HepG2 (cell line): ENCODE measurements at regions not wholly inside any gene's neighbourhood (a gene's known extent, or its start where the extent isn't known, plus 50 kb on each side); places are given as distances from the start of the nearest gene placed in this dataset.

Source experiments
- ATAC-seq: fragments of 200-7000 bp; cut with Tn5 transposase; 3 replicates; pipeline ENCODE4 v1.9.1; 2020; ENCODE audit warnings: mild to moderate bottlenecking, moderate library complexity
- BruUV-seq: library from RNA; stranded (reverse); fragments of 400-500 nt; replicated peaks from 2 replicates; lab custom pipeline; 2021; lab: Mats Ljungman, UMichigan
- CTCF ChIA-PET: fragments of 300-600 bp; formaldehyde crosslinking; extraction: SDS; loops from one replicate; lab custom pipeline; 2021; ENCODE audit warnings: low total read pairs, inconsistent platforms, low intra/inter-chr PET ratio; lab: Yijun Ruan, JAX
- POLR2A ChIA-PET: fragments of 350-600 bp; sonication (Branson Sonifier 250); formaldehyde crosslinking; loops from one replicate; lab custom pipeline; 2020; ENCODE audit warnings: antibody characterized with exemption, inconsistent platforms; lab: Yijun Ruan, JAX
- DNase-seq: peaks from one replicate; pipeline ENCODE4 v3.0.0-alpha.2; 2015; ENCODE audit warnings: low spot score
- FAIRE-seq: peaks from 3 replicates; lab custom pipeline; 2011; peaks lifted over from hg19 to GRCh38; lab: Jason Lieb, UNC
- H2AFZ ChIP-seq: one replicate; pipeline ENCODE4 v1.6.1; 2011; ENCODE audit warnings: low read length, inconsistent platforms
- H3K27ac ChIP-seq: fragments of 300-600 bp; 3 replicates; pipeline ENCODE4 v1.8.0; 2011; ENCODE audit warnings: mixed run types, mild to moderate bottlenecking, mixed read lengths, low read length, inconsistent platforms; ENCODE audit not compliant: insufficient read depth; ENCODE audit errors: extremely low read length
- H3K27me3 ChIP-seq, 2 experiments: fragments of 200-600 bp in 1 of 2; 2 replicates in 1 of 2; 3 replicates in 1 of 2; pipeline versions ENCODE4 v1.6.0 to v1.8.0; 2011; ENCODE audit warnings: low read length in 2 of 2, mild to moderate bottlenecking in 2 of 2, moderate library complexity in 2 of 2, inconsistent platforms in 1 of 2; ENCODE audit not compliant: insufficient read depth in 2 of 2, control insufficient read depth in 1 of 2
- H3K36me3 ChIP-seq, 2 experiments: fragments of 200-600 bp in 1 of 2; replicated peaks in 1 of 2; 2 replicates in 1 of 2; 3 replicates in 1 of 2; pipeline versions ENCODE4 v1.5.1 to v1.8.0; 2011; ENCODE audit warnings: low read length in 2 of 2, inconsistent platforms in 1 of 2; ENCODE audit not compliant: insufficient read depth in 2 of 2, control insufficient read depth in 1 of 2
- H3K4me1 ChIP-seq: 2 replicates; pipeline ENCODE4 v1.5.1; 2012; ENCODE audit warnings: low read length, inconsistent platforms; ENCODE audit not compliant: insufficient read depth
- H3K4me2 ChIP-seq: 2 replicates; pipeline ENCODE4 v1.6.0; 2011; ENCODE audit warnings: low read depth, low read length, inconsistent platforms
- H3K4me3 ChIP-seq, 3 experiments: fragments of 200-600 bp in 1 of 3; sonication (generic), shearing (Covaris generic) in 1 of 3; replicated peaks in 1 of 3; 2 replicates each; pipeline ENCODE4 v1.5.1; 2011 to 2016; ENCODE audit warnings: low read length in 3 of 3, inconsistent platforms in 2 of 3, low read depth in 2 of 3, mild to moderate bottlenecking in 2 of 3, control low read depth in 1 of 3, mixed read lengths in 1 of 3; ENCODE audit not compliant: insufficient read depth in 1 of 3
- H3K79me2 ChIP-seq: one replicate; pipeline ENCODE4 v1.6.1; 2011; ENCODE audit warnings: low read length, inconsistent platforms; ENCODE audit not compliant: insufficient read depth
- H3K9ac ChIP-seq: 2 replicates; pipeline ENCODE4 v1.6.0; 2011; ENCODE audit warnings: mild to moderate bottlenecking, low read depth, low read length, inconsistent platforms; ENCODE audit not compliant: insufficient read depth
- H3K9me3 ChIP-seq: 2 replicates; pipeline ENCODE4 v1.5.1; 2012; ENCODE audit warnings: mild to moderate bottlenecking, low read length
- H4K20me1 ChIP-seq: 2 replicates; pipeline ENCODE4 v1.6.0; 2011; ENCODE audit warnings: inconsistent platforms, mild to moderate bottlenecking, low read length, moderate library complexity; ENCODE audit not compliant: insufficient read depth
- CBX1 ChIP-seq: IDR thresholded peaks from one replicate; pipeline ENCODE4 v1.6.1; 2016; ENCODE audit warnings: antibody characterized with exemption, low read depth
- GFI1 ChIP-seq: sonication (generic); formaldehyde crosslinking; IDR thresholded peaks from 2 replicates; pipeline ENCODE4 v1.5.0; 2020; ENCODE audit warnings: missing genetic modification reagents, mild to moderate bottlenecking, borderline replicate concordance
- HMGXB4 ChIP-seq, 2 experiments: sonication (generic) in 1 of 2; formaldehyde crosslinking in 1 of 2; IDR thresholded peaks; 2 replicates each; pipeline versions ENCODE4 v1.4.0 to v1.6.1; 2018 to 2020; ENCODE audit warnings: missing genetic modification reagents in 2 of 2, borderline replicate concordance in 1 of 2, low read depth in 1 of 2, mild to moderate bottlenecking in 1 of 2, missing biosample characterization in 1 of 2
- HNRNPLL ChIP-seq: fragments of 200-400 bp; formaldehyde crosslinking; IDR thresholded peaks from 2 replicates; pipeline ENCODE4 v1.6.1; 2017; ENCODE audit warnings: mild to moderate bottlenecking, low read depth, low read length; ENCODE audit not compliant: poor library complexity, severe bottlenecking
- MAFG ChIP-seq: sonication (generic); formaldehyde crosslinking; IDR thresholded peaks from 2 replicates; pipeline ENCODE4 v1.5.1; 2020; ENCODE audit warnings: mild to moderate bottlenecking, missing genetic modification reagents
- MIXL1 ChIP-seq: IDR thresholded peaks from 2 replicates; pipeline ENCODE4 v1.6.1; 2016
- SCMH1 ChIP-seq: sonication (generic); formaldehyde crosslinking; IDR thresholded peaks from 2 replicates; pipeline ENCODE4 v1.9.0; 2021; ENCODE audit warnings: missing genetic modification reagents, mild to moderate bottlenecking, borderline replicate concordance
- SIX4 ChIP-seq: sonication (generic); formaldehyde crosslinking; IDR thresholded peaks from 2 replicates; pipeline ENCODE4 v1.4.0; 2020; ENCODE audit warnings: missing genetic modification reagents
- SNAI1 ChIP-seq: sonication (generic); formaldehyde crosslinking; IDR thresholded peaks from 2 replicates; pipeline ENCODE4 v1.5.0; 2020; ENCODE audit warnings: mild to moderate bottlenecking, missing genetic modification reagents, borderline replicate concordance
- TOE1 ChIP-seq: sonication (generic); formaldehyde crosslinking; IDR thresholded peaks from 2 replicates; pipeline ENCODE4 v1.4.0; 2020; ENCODE audit warnings: mild to moderate bottlenecking, missing genetic modification reagents
- U2AF1 ChIP-seq: fragments of 200-400 bp; formaldehyde crosslinking; optimal IDR thresholded peaks from 2 replicates; pipeline ENCODE3; 2017; ENCODE audit warnings: mild to moderate bottlenecking, low read depth, low read length
- ZBTB49 ChIP-seq: sonication (generic); formaldehyde crosslinking; IDR thresholded peaks from 2 replicates; pipeline ENCODE4 v1.4.0; 2020; ENCODE audit warnings: missing genetic modification reagents, borderline replicate concordance
- ZNF280D ChIP-seq: sonication (generic); formaldehyde crosslinking; IDR thresholded peaks from 2 replicates; pipeline ENCODE4 v1.5.1; 2020; ENCODE audit warnings: mild to moderate bottlenecking, missing genetic modification reagents
- ZNF530 ChIP-seq: sonication (generic); formaldehyde crosslinking; IDR thresholded peaks from 2 replicates; pipeline ENCODE4 v1.5.0; 2020; ENCODE audit warnings: low read depth, mild to moderate bottlenecking, missing genetic modification reagents
- ZNF549 ChIP-seq: sonication (generic); formaldehyde crosslinking; IDR thresholded peaks from 2 replicates; pipeline ENCODE4 v1.5.0; 2020; ENCODE audit warnings: missing genetic modification reagents
- ZNF616 ChIP-seq: sonication (generic); formaldehyde crosslinking; IDR thresholded peaks from 2 replicates; pipeline ENCODE4 v1.5.0; 2020; ENCODE audit warnings: low read depth, mild to moderate bottlenecking, missing genetic modification reagents
- WGBS: methylation state at CpG from one replicate; pipeline ENCODE4 v1.1.6; 2017; ENCODE audit warnings: low lambda C conversion rate; 5-methylcytosine and 5-hydroxymethylcytosine counted together
- in situ Hi-C: cut with HindIII; loops from 2 replicates; pipeline ENCODE4 v1.10.0; 2017; ENCODE audit warnings: low pct_unique_long_range_greater_than_20kb; ENCODE audit not compliant: extremely low pct_ligation_motif_present
- intact Hi-C: fragments of 100-400 bp; cut with micrococcal nuclease; formaldehyde crosslinking; loops from one replicate; pipeline ENCODE4 v1.10.0; 2022; ENCODE audit not compliant: unreplicated experiment

- BruUV-seq: no TSS peak
- intact Hi-C loops: no loop called here
- ATAC-seq: no peak
- Histone ChIP-seq H3K36me3 (no peaks in the 10 kb centered on the region), H3K4me1 (no peaks in the 10 kb centered on the region), H3K4me2 (no peak overlapping the region), H2AFZ (no peak overlapping the region), H3K27ac (no peak overlapping the region), H3K4me3 (no peak overlapping the region), H3K79me2 (no peaks in the 10 kb centered on the region), H4K20me1 (no peaks in the 10 kb centered on the region), H3K9me3 (peaks cover 18% of the 10 kb centered on the region; the same call in 1 of the 2 replicates), H3K9ac (no peak overlapping the region), H3K27me3 (no peaks in the 10 kb centered on the region)
- no peak for FAIRE-seq
- in situ Hi-C loops: no loop called here
- WGBS: 21% methylated on average over 2 of the region's 2 CpGs
- peak; percentile 24 for DNase-seq
- ChIA-PET POLR2A (no interaction called here), CTCF (no interaction called here)
- TF ChIP-seq ZNF280D (CRISPR knock-in tag): no peak
- no peak for TF ChIP-seq ZBTB49 (CRISPR knock-in tag)
- no peak for TF ChIP-seq GFI1
- no peak for TF ChIP-seq U2AF1
- no peak for TF ChIP-seq MIXL1 (CRISPR knock-in tag)
- no peak for TF ChIP-seq SCMH1 (CRISPR knock-in tag)
- no peak for TF ChIP-seq HMGXB4 (CRISPR knock-in tag; IDR thresholded peaks at IDR 0.05; ENCODE audit: borderline replicate concordance in 1 of 2, low read depth in 1 of 2)
- no peak for TF ChIP-seq ZNF616 (CRISPR knock-in tag)
- no peak for TF ChIP-seq ZNF530
- no peak for TF ChIP-seq TOE1 (CRISPR knock-in tag)
- no peak for TF ChIP-seq HNRNPLL
- TF ChIP-seq SNAI1 (CRISPR knock-in tag): no peak
- TF ChIP-seq CBX1: no peak
- TF ChIP-seq MAFG (CRISPR knock-in tag): no peak
- TF ChIP-seq ZNF549 (CRISPR knock-in tag): no peak
- no peak for TF ChIP-seq SIX4 (CRISPR knock-in tag)
Measured at GRCh38 chr4:106444557-106444956, 76.0 kb upstream of the GIMD1 start.
